ENCODE measurements at regions not wholly inside any gene's neighbourhood (a gene's known extent, or its start where the extent isn't known, plus 50 kb on each side); places are given as distances from the start of the nearest gene placed in this dataset.
"Not testable (repeated sequence)": the region's sequence is repeated elsewhere in the genome, so short reads cannot be mapped to it uniquely, and the experiment has no call there.

GRCh38 chrX:40530509-40530908 lies 50.3 kb upstream of the ATP6AP2 start:
- no peak for DNase-seq

DNA sequence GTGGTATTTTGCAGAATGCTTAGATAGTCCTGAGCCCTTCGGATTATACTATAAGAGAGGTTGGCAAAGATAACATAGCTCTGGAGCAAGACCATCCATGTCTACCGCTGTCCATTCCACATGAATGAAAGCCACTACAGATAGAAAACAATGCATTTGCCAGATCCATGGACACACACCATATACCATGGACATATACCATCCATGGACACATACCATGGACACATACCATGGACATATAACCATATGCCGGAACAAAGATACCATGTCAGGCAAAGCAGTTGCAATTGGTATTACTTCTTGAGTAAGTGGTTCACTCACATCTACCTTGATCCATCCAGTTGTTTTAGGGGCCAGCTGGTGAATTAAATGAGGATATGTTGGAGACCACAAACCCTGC lies 53.2 kb upstream of the ATP6AP2 start:
- DNase-seq = no peak

DNA sequence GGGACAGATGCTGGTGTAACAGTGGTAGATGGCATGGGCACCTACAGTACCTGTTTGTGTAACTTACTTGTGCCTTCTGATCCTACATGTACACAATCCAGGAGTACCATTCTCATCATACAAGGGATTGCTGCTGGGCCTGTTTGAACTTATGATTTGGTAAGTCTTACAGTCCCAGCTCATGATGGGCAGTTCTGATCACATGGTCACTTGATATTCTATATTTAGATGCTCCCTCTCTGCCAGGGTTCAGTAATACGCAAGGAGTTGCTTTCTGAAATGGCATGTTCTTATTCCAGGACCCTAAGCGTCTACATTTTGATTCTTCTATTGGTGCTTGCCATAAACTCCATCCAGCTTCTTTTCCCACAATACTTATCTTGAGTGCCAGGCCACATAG lies 54.4 kb upstream of the ATP6AP2 start:
- DNase-seq = no peak

DNA sequence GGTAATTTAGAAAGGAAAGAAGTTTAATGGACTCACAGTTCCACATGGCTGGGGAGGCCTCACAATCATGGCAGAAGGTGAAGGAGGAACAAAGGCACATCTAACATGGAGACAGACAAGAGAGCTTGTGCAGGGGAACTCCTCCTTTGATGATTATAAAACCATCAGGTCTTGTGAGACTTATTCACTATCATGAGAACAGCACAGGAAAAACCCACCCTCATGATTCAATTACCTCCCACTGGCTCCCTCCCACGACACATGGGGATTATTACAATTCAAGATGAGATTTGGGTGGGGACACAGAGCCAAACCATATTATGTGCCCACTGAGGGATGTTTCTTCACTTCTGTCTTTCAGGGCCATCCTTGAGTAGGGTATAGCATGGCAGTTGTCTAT lies 54.9 kb upstream of the ATP6AP2 start:
- DNase-seq = not testable (repeated sequence)

- DNase-seq = no peak
Measured at GRCh38 chrX:40524423-40524822, 56.3 kb upstream of the ATP6AP2 start.

DNA sequence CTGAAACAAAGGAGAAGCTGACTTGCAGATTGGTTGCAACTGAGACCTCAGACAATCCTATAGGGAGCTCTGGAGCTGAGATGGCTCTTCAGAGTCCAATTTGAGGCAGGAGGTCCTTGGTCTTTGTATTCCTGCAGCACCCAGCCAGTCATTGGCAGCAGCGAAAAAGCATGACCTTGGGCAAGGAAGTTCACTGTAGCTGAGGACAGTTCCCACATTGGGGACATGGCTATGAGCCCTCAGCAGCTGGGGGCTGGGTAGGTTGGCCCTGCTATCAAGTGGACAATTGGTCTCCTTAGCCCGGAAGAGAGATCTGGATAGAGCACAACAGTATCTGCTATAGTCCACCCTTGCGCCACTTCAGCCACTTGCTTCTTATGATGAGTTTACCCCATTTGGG lies 56.9 kb upstream of the ATP6AP2 start:
- no peak for DNase-seq

DNA sequence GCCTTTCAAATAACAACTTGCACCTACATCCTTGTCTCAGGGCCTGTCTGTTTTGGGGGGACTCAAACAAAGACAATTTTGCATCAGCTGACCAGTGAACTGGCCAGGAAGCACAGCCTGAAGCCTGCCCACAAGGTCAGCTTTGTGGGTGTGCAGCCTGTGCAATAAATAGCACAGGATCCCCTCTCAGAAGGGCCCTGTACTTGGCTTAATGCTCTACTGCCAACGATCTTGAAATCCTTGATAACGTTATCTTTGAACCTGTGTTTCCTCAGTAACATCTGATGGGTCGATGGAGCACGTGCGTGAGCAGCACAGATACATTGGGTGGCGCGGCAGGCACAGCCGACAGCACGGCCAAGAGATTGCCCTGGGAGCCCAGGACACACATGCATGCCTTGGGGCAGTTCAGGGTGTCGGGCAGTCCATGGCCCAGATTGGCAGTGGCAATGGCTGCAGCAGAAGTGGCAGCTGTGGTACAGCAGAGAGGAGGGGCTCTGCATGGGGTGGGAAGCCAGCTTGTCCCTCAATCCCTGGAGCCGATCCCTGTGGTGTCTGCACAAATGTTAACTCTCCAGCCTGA lies 58.8 kb upstream of the ATP6AP2 start:
- DNase-seq = no peak

DNA sequence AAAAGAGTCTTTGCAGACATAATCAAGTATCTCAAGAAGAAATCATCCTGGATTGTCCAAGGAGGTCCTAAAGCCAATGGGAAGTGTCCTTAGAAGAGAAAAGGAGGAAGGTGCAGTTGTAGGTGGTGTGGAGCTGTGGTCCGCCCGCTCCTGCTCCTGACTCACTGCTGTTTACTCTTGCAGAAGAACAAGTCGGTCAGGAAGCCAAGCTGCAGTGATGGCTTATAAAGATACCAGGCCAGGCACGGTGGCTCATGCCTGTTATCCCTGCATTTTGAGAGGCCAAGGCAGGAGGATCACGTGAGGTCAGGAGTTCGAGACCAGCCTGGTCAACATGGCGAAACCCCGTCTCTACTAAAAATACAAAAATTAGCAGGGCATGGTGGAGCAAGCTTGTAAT lies 66.4 kb upstream of the ATP6AP2 start:
- DNase-seq = no peak

- DNase-seq = no peak
Measured at GRCh38 chrX:40513835-40514234, 66.9 kb upstream of the ATP6AP2 start.

DNA sequence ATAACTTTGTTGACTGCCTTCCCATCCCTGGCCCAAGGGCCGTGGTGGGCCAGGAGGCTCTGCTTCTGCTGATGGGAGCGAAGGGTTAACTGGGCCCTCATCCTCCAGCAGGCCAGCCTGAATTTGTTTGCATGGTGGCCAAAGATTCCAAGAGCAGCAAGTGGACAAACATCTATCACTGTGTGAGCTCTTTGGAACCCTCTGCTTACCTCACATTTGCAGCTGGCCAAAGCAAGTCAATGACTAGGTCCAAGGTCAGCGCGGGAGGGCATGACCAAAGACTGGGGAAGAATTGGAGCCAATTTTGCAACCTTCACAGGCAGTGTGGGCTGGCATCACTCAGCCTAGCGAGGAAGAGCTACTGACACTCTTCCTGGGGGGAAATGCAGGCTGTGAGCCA lies 67.8 kb upstream of the ATP6AP2 start:
- no peak for DNase-seq

DNA sequence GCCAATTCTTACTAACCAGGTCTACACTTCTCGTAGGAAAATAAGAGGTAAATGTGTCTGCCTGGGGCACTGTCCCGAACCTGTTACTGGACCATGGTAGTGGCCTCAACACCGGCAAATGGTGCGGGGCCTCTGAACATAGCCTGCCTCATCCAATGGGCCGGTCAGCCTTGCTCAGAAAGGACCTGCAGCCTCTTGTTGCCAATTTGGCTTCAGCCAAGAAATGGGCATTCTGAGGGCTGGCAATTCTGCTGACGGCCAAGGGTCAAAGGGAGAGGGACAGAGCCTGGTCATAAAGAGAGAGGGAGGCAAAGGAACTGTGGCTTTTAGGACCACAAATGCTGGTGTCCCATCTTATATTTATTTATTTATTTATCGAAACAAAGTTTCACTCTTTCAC lies 69.5 kb upstream of the ATP6AP2 start:
- DNase-seq = no peak

DNA sequence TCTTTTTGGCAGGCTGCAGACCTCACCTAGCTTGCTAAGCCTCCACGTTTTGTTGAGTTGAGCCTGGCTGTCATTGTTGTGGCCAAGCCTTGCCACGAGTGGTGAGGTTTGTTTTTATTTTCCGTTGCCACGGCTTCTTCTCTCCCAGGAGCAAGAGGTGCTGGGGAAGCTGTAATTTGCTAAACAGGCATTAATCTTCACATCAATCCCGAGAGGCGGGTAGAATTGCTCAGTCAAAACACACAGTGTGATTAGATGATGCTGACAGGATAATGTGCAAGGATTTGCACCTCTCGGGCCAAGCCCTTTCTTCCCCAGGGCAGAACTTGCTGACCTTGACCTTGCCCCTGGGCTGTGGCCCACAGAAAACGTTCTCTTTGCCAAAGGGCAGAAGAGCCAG lies 72.2 kb upstream of the ATP6AP2 start:
- DNase-seq = no peak

GRCh38 chrX:40506201-40506985 lies 74.4 kb upstream of the ATP6AP2 start:
- DNase-seq = no peak

DNA sequence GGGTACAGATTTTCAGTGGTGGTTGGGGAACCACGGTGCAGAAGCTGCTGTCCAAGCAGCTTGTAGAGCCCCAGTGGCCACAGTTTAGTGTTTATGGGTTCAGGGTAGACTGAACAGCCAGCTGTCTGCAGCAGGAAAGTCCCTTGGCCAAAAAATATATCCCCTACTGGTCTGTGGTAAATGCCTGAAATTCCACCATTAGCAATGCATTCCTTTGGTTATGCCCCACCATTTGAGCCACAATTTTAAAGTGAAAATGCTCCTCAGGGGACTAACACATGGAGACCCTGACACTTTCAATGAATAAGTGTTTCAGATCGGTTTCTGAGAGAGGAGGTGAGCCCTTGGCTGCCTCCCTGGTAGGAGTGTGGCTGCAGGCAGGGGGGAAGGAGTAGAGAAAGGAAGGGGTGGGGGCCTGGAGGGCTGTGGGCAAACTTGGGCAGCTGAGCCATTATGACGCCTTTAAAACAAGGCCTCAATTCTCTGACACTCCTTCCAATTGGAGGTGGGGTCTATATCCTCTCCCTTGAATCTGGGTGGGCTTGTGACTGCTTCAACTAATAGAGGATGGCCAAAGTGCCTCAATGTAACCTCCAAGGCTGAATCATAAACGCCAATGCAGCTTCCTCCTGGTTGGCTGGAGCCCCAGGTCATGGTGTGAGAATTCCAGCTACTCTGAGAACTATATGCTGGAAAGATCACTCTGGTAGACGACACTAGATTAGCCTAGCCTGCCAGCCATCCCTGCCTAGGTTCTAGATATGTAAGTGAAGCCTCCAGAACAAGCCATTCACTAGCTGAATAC lies 75.8 kb upstream of the ATP6AP2 start:
- DNase-seq = peak; percentile 54

DNA sequence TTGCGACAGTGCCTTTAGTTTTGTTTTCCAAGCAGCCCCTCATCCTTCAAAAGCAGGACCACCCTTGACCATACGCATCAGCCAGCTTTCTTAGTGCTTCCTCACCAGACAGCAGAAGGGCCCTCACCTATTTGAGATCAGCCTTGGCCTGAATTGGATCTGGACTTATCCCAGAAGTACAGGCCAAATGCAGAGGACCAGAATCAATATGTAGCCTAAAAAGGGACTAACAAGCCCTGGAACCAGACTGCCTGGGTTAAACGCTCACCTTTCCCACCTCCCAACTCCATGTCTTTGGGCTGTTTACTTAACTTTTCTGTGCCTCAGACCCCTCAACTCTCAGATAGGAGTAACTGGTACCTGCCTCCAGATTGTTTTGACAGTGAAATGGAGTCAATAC lies 77.7 kb upstream of the ATP6AP2 start:
- DNase-seq = no peak

DNA sequence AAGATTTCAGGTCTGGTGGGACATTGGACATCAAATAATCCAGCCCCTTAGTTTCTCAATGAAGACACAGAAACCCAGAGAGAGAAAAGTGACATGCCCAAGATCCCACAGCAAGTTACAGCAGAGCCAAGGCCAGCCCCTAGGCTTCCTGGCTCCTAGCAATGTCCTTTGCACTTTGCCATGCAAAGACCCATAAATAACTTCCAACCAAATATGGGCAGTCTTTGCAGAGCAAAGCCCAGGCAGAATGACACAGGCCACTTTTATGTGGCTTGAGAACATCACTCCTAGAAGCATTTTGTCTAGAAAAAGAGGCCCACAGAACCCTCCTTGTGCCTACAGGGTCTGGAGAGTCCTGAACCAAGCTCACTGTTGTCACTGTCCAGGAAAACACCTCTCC lies 78.1 kb upstream of the ATP6AP2 start:
- no peak for DNase-seq

- no peak for DNase-seq
Measured at GRCh38 chrX:40501164-40501855, 79.5 kb upstream of the ATP6AP2 start.

DNA sequence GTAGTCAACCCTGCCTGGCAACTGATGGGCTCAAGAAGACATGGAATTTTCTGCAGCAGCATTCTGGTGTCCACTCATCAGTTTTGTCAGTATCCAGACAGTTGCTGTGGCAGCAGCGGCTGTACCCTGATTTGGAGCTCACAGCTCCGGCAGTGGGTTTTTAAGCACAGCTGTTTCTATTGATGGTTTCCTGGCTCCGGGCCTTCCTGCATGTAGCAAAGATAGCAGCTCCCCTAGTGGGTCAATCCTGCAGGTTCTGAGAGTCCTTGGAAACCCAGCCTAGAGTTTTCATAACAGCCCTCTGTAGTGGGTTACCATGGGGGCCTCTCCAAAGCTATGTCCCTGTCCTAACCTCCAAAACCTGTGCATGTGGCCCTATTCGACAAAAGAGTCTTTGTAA lies 84.0 kb upstream of the ATP6AP2 start:
- DNase-seq = peak; percentile 57

GRCh38 chrX:40495659-40496058 lies 85.1 kb upstream of the ATP6AP2 start:
- DNase-seq = no peak

DNA sequence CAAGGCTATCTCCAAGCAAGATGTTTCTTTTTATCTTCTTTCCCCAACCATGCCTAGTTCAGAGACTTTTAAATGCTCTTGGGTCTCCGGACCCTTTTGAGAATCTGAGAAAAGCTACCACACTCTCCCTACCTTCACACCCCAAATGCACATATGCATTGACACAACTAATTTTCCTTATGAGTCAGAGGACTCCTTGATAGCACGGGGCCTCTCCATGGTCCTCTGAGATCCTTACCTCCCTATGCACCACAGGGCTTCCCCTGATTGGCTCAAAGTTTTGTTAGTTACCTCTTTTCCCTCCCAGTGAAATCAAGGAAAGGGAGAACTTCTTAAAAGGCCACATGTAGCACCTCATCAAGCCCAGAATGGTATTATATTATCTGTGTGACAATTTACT lies 86.8 kb upstream of the ATP6AP2 start:
- DNase-seq = no peak

GRCh38 chrX:40488296-40488695 lies 92.5 kb upstream of the ATP6AP2 start:
- DNase-seq = no peak

GRCh38 chrX:40485973-40486372 lies 94.8 kb upstream of the ATP6AP2 start:
- no peak for DNase-seq

DNA sequence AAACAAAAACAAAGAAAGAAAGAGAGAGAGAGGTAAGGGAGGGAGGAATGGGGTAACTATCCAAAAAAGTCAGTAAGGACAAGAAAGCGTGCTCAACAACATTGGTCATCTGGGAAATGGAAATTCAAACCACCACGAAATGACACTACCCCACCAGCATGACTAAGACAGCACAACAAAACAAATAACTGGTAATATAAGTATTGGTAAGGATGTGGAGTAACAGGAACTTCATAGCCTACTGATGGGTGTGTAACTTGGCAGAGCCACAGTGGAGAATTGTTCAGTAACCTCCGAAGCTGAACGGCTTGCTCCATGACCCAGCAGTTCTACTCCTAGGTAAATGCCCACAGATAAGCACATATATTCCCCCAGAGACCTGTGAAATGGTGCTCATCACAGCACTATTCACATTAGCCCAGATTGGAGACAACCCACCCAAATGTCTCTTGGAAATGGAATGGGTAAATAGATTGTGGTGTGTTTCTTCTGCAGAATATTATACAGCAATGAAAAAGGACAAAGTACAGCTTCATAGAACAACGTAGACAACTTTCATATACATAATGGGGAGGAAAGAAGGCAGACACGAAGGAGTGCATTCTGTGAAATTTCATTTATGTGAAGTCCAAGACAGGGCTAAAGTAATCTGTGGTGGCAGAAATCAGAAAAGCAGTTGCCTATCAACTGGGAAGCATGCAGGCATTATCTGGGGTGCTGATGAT lies 95.5 kb upstream of the ATP6AP2 start:
- DNase-seq = no peak
